Pancreas (tissue), 10 donors: ENCODE measurements at regions not wholly inside any gene's neighbourhood (a gene's known extent, or its start where the extent isn't known, plus 50 kb on each side); places are given as distances from the start of the nearest gene placed in this dataset.

ENCODE experiments used
- ATAC-seq, 4 donors: fragments of 200-7000 bp; cut with Tn5 transposase; one replicate each; pipeline versions ENCODE4 v1.8.0 to v1.9.1; 2020; ENCODE audit warnings: mild to moderate bottlenecking in 4 of 4, moderate library complexity in 4 of 4
- DNase-seq, 6 donors: peaks; one replicate each; pipeline ENCODE4 v3.0.0-alpha.2; 2020
- FAIRE-seq: peaks from 2 replicates; lab custom pipeline; 2012; peaks lifted over from hg19 to GRCh38; lab: Jason Lieb, UNC
- H3K27ac ChIP-seq, 4 donors: fragments of 200-600 bp; sonication (generic); 1 replicate in 3 of 4; 2 replicates in 1 of 4; pipeline versions ENCODE4 v1.5.0 to v1.8.0; 2020
- H3K27me3 ChIP-seq, 4 donors: fragments of 200-600 bp; one replicate each; pipeline ENCODE4 v1.8.0; 2021
- H3K36me3 ChIP-seq, 3 donors: fragments of 200-600 bp; sonication (generic) in 1 of 3; one replicate each; pipeline versions ENCODE4 v1.5.0 to v1.8.0; 2020 to 2021
- H3K4me1 ChIP-seq, 3 donors: fragments of 200-600 bp; one replicate each; pipeline ENCODE4 v1.8.0; 2021
- H3K4me3 ChIP-seq, 4 donors: fragments of 200-600 bp; sonication (generic) in 2 of 4; one replicate each; pipeline versions ENCODE4 v1.5.0 to v1.8.0; 2020 to 2021
- H3K9me3 ChIP-seq, 4 donors: fragments of 200-600 bp; one replicate each; pipeline ENCODE4 v1.8.0; 2021
- CTCF ChIP-seq, 4 donors: fragments of 200-600 bp; sonication (generic) in 3 of 4; IDR thresholded peaks; one replicate each; pipeline versions ENCODE4 v1.5.0 to v1.8.0; 2021; ENCODE audit warnings: antibody characterized with exemption in 4 of 4
- WGBS, 2 donors: extraction: QIAGEN DNeasy Blood & Tissue Kit; methylation state at CpG; one replicate each; pipeline ENCODE4 v1.1.7; 2013; 5-methylcytosine and 5-hydroxymethylcytosine counted together
- intact Hi-C, 3 donors: fragments of 100-400 bp; cut with DNase I; formaldehyde crosslinking; loops; one replicate each; pipeline versions ENCODE4 v1.11.1 to v1.14.2; 2022
- donor health status: healthy with polysubstance abuse.
- donor health status: DM: no; HTN: no; CAD: no; lungs with moderate emphysema.
- donor health status: DM: no; HTN: no; CAD: no.
- donor health status: control.
- donor health status: control.
- donor health status: Bipolar disorder and iron deficiency.
- donor health status: DM: yes; HTN: yes; CAD: no.
- donor health status: DM: no; HTN: no; CAD: no.
- donor health status: DM: no; HTN: no; CAD: no.
- donor health status: DM: yes; HTN: yes; CAD: no.

GRCh38 chr9:89748831-89749499 lies 144.2 kb downstream of the GADD45G start:
- Histone ChIP-seq H3K36me3 (no peaks in the 10 kb centered on the region), H3K9me3 (no peaks in the 10 kb centered on the region), H3K4me1 (peaks cover 0 to 8% (median 4%) of the 10 kb centered on the region in 3 donors), H3K27me3 (no peaks in the 10 kb centered on the region), H3K4me3 (no peak overlapping the region), H3K27ac (no peak overlapping the region)
- DNase-seq: no peak
- ATAC-seq: no peak
- intact Hi-C loops: no loop called here
- no peak for TF ChIP-seq CTCF (IDR thresholded peaks at IDR 0.05)
- no peak for FAIRE-seq
- WGBS, 2 donors: 84 to 96% methylated on average over 6 of the region's 6 CpGs

DNA sequence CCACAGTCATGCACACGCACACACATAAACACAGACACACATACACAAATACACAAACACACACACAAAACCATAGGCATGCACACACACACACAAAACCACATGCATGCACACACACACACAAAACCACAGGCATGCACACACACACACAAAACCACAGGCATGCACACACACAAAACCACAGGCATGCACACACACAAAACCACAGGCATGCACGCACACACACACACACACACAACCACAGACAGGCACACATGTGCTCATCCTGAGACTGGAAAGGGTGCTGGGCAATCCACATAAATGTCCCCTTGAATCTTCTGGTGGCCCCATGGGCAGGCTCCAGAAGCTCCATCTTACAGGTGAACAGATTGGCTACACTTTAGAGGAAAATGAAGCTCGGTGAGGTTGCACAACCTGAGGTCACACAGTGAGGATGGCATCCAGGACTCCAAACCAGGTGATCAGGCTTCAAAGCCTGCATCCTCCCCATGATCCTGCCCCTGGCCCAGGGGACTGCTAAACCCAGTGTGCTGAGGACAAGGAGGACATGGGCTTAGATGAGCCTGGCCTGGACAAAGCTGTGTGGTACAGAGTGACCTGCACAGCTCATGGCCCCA lies 144.8 kb downstream of the GADD45G start:
- no peak overlapping the region for H3K27ac ChIP-seq
- no peaks in the 10 kb centered on the region for H3K36me3 ChIP-seq
- DNase-seq (no peak), ATAC-seq (no peak), FAIRE-seq (no peak)
- intact Hi-C loops: no loop called here
- peaks cover 0 to 8% (median 4%) of the 10 kb centered on the region in 3 donors for H3K4me1 ChIP-seq
- H3K4me3 ChIP-seq: no peak overlapping the region
- no peak for TF ChIP-seq CTCF (IDR thresholded peaks at IDR 0.05)
- H3K9me3 ChIP-seq: no peaks in the 10 kb centered on the region
- 92 to 97% methylated on average over 3 of the region's 3 CpGs for WGBS, 2 donors
- no peaks in the 10 kb centered on the region for H3K27me3 ChIP-seq

- DNase-seq: no peak
- H3K27ac ChIP-seq: no peak overlapping the region
- peak in 1 of 4 donors; percentile 37 for ATAC-seq
Measured at GRCh38 chr9:89750117-89750791, 145.4 kb downstream of the GADD45G start.

DNA sequence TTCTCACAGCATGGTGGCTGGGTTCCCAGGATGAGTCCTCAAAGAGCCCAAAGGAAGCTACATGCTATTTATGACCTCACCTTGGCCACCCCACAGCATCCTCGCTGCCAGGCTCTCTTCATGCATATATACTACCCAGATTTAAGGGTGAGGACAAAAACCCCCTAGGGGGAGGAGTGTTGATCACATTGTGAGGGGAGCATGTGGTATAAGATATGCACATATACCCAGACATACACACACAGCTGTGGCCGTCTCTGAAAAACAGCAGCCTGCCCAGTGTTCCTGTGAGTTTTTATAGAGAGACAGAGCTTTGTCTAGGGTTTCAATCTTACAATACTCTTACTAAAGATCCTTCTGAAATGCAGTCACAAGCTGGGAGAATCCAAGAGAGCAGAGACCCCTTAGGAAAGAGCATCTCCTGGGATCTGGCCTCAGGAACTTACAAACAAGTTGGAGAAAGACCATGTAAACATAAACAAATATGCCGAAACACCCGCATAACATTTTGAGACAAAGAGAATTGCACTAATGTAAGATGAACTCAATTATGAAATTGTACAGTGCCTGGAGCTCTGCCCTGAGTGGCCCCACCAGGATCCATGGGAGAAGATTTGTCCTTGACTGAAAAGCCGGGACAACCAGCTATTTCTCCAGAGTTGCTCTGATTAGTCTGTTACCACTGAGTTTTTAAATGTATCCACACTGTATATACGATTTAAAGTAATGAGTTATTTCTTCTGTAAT lies 146.4 kb downstream of the GADD45G start:
- FAIRE-seq (no peak), ATAC-seq (no peak), DNase-seq (no peak)
- H3K4me3 ChIP-seq: no peak overlapping the region
- H3K27ac ChIP-seq: no peak overlapping the region
- no peaks in the 10 kb centered on the region for H3K27me3 ChIP-seq
- TF ChIP-seq CTCF (IDR thresholded peaks at IDR 0.05): no peak
- 86 to 87% methylated on average over 6 of the region's 6 CpGs for WGBS, 2 donors
- no peaks in the 10 kb centered on the region for H3K9me3 ChIP-seq
- peaks cover 0 to 8% (median 4%) of the 10 kb centered on the region in 3 donors for H3K4me1 ChIP-seq
- no peaks in the 10 kb centered on the region for H3K36me3 ChIP-seq
- intact Hi-C loops: no loop called here

More at GRCh38 chr9:89750117-89750791, 145.4 kb downstream of the GADD45G start:
- TF ChIP-seq CTCF (IDR thresholded peaks at IDR 0.05): no peak
- Histone ChIP-seq H3K4me1 (peaks cover 0 to 8% (median 4%) of the 10 kb centered on the region in 3 donors), H3K27me3 (no peaks in the 10 kb centered on the region), H3K9me3 (no peaks in the 10 kb centered on the region), H3K36me3 (no peaks in the 10 kb centered on the region), H3K4me3 (no peak overlapping the region)
- 83 to 87% methylated on average over 10 of the region's 10 CpGs for WGBS, 2 donors
- FAIRE-seq: no peak
- intact Hi-C loops: no loop called here
